CD4-positive, alpha-beta memory T cell (primary cell): ENCODE measurements at regions not wholly inside any gene's neighbourhood (a gene's known extent, or its start where the extent isn't known, plus 50 kb on each side); places are given as distances from the start of the nearest gene placed in this dataset.
"Not testable (repeated sequence)": the region's sequence is repeated elsewhere in the genome, so short reads cannot be mapped to it uniquely, and the experiment has no call there.

Source experiments
- CTCF ChIA-PET: fragments of 350-600 bp; sonication (Branson Sonifier 250); formaldehyde crosslinking; loops from one replicate; lab custom pipeline; 2021; ENCODE audit warnings: inconsistent platforms; ENCODE audit not compliant: partially characterized antibody; lab: Charles Lee
- POLR2A ChIA-PET: fragments of 350-600 bp; sonication (Branson Sonifier 250); formaldehyde crosslinking; loops from one replicate; lab custom pipeline; 2021; ENCODE audit not compliant: partially characterized antibody; lab: Charles Lee
- DNase-seq, 5 donors: peaks; one replicate each; pipeline versions ENCODE4 v3.0.0 to v3.0.0-alpha.2; 2020 to 2022; ENCODE audit warnings: mixed read lengths in 1 of 5
- H3K27ac ChIP-seq: one replicate; pipeline ENCODE4 v1.7.0; 2013; ENCODE audit warnings: low read depth, low read length
- H3K27me3 ChIP-seq: 2 replicates; pipeline ENCODE4 v1.7.0; 2013; ENCODE audit warnings: mild to moderate bottlenecking, low read length, moderate library complexity; ENCODE audit not compliant: insufficient read depth
- H3K36me3 ChIP-seq: 2 replicates; pipeline ENCODE4 v1.7.0; 2013; ENCODE audit warnings: mild to moderate bottlenecking, low read length, moderate library complexity; ENCODE audit not compliant: insufficient read depth
- H3K4me1 ChIP-seq: 2 replicates; pipeline ENCODE4 v1.7.0; 2013; ENCODE audit warnings: mild to moderate bottlenecking, low read length, moderate library complexity; ENCODE audit not compliant: insufficient read depth
- H3K4me3 ChIP-seq, 2 donors: one replicate each; pipeline ENCODE4 v1.7.0; 2013; ENCODE audit warnings: low read length in 2 of 2, mild to moderate bottlenecking in 1 of 2
- H3K9me3 ChIP-seq, 2 donors: one replicate each; pipeline ENCODE4 v1.7.0; 2013; ENCODE audit warnings: low read length in 2 of 2, control low read depth in 1 of 2; ENCODE audit not compliant: control insufficient read depth in 1 of 2
- H3K27ac Mint-ChIP-seq, 7 donors: one replicate each; pipeline ENCODE4 v1.8.0; 2020 to 2021; ENCODE audit warnings: mixed read lengths in 7 of 7, mild to moderate bottlenecking in 6 of 7, inconsistent platforms in 3 of 7, moderate library complexity in 3 of 7
- H3K27me3 Mint-ChIP-seq, 2 donors: one replicate each; pipeline ENCODE4 v1.8.0; 2020 to 2021; ENCODE audit warnings: mixed read lengths in 2 of 2
- H3K36me3 Mint-ChIP-seq, 2 donors: one replicate each; pipeline ENCODE4 v1.8.0; 2020 to 2021; ENCODE audit warnings: mixed read lengths in 2 of 2, inconsistent platforms in 1 of 2, mild to moderate bottlenecking in 1 of 2
- H3K4me1 Mint-ChIP-seq, 4 donors: one replicate each; pipeline ENCODE4 v1.8.0; 2020 to 2021; ENCODE audit warnings: mixed read lengths in 4 of 4, mild to moderate bottlenecking in 1 of 4
- H3K4me3 Mint-ChIP-seq, 8 donors: one replicate each; pipeline ENCODE4 v1.8.0; 2020 to 2021; ENCODE audit warnings: mixed read lengths in 8 of 8, mild to moderate bottlenecking in 7 of 8, moderate library complexity in 6 of 8, inconsistent platforms in 3 of 8
- H3K9me3 Mint-ChIP-seq, 8 donors: one replicate each; pipeline ENCODE4 v1.8.0; 2020 to 2021; ENCODE audit warnings: mixed read lengths in 8 of 8, mild to moderate bottlenecking in 5 of 8, inconsistent platforms in 3 of 8, moderate library complexity in 1 of 8
- intact Hi-C: fragments of 100-400 bp; cut with micrococcal nuclease; formaldehyde crosslinking; loops from one replicate; pipeline ENCODE4 v1.15.1; 2023

- Mint-ChIP-seq H3K4me3 (no peak overlapping the region), H3K36me3 (no peaks in the 10 kb centered on the region), H3K27me3 (no peaks in the 10 kb centered on the region), H3K27ac (no peak overlapping the region), H3K9me3 (peaks cover 2 to 18% (median 4%) of the 10 kb centered on the region in 8 donors), H3K4me1 (no peaks in the 10 kb centered on the region)
- Histone ChIP-seq H3K27ac (no peak overlapping the region), H3K36me3 (no peaks in the 10 kb centered on the region), H3K4me1 (no peaks in the 10 kb centered on the region), H3K4me3 (no peak overlapping the region), H3K9me3 (no peaks in the 10 kb centered on the region), H3K27me3 (no peaks in the 10 kb centered on the region)
- no peak for DNase-seq
- ChIA-PET CTCF (no interaction called here), POLR2A (no interaction called here)
- intact Hi-C loops = no loop called here
These were observed 1064.9 kb downstream of the NXPH1 start for GRCh38 chr7:9498303-9498702.

GRCh38 chr7:9502269-9502668 lies 1068.9 kb downstream of the NXPH1 start:
- Mint-ChIP-seq H3K9me3 (peaks cover 1 to 23% (median 3%) of the 10 kb centered on the region in 8 donors), H3K4me1 (no peaks in the 10 kb centered on the region)

GRCh38 chr7:9504678-9505077 lies 1071.3 kb downstream of the NXPH1 start:
- peaks cover 0 to 18% (median 2%) of the 10 kb centered on the region in 8 donors for H3K9me3 Mint-ChIP-seq
- intact Hi-C loops = no loop called here
- no peaks in the 10 kb centered on the region for H3K4me1 ChIP-seq
- H3K4me1 Mint-ChIP-seq = no peaks in the 10 kb centered on the region
- H3K36me3 Mint-ChIP-seq = no peaks in the 10 kb centered on the region
- H3K27me3 ChIP-seq = no peaks in the 10 kb centered on the region
- no peak overlapping the region for H3K27ac ChIP-seq
- H3K9me3 ChIP-seq = no peaks in the 10 kb centered on the region
- H3K4me3 Mint-ChIP-seq = no peak overlapping the region
- no peak for DNase-seq
- ChIA-PET CTCF (no interaction called here), POLR2A (no interaction called here)
- no peaks in the 10 kb centered on the region for H3K36me3 ChIP-seq
- no peak overlapping the region for H3K27ac Mint-ChIP-seq
- H3K4me3 ChIP-seq = no peak overlapping the region
- no peaks in the 10 kb centered on the region for H3K27me3 Mint-ChIP-seq

More at GRCh38 chr7:9502269-9502668, 1068.9 kb downstream of the NXPH1 start:
- H3K27me3 ChIP-seq = no peaks in the 10 kb centered on the region
- no peak overlapping the region for H3K27ac Mint-ChIP-seq
- no peaks in the 10 kb centered on the region for H3K27me3 Mint-ChIP-seq
- no peak overlapping the region for H3K4me3 ChIP-seq
- no peaks in the 10 kb centered on the region for H3K9me3 ChIP-seq
- CTCF ChIA-PET = no interaction called here
- no peaks in the 10 kb centered on the region for H3K36me3 Mint-ChIP-seq
- no peak overlapping the region for H3K27ac ChIP-seq
- no peaks in the 10 kb centered on the region for H3K4me1 ChIP-seq
- no peak overlapping the region for H3K4me3 Mint-ChIP-seq
- no peaks in the 10 kb centered on the region for H3K36me3 ChIP-seq
- POLR2A ChIA-PET = no interaction called here
- intact Hi-C loops = no loop called here
- no peak for DNase-seq

GRCh38 chr7:9505516-9505915 lies 1072.1 kb downstream of the NXPH1 start:
- H3K27ac ChIP-seq = no peak overlapping the region
- no peaks in the 10 kb centered on the region for H3K4me1 ChIP-seq
- Mint-ChIP-seq H3K9me3 (peaks cover 0 to 15% (median 2%) of the 10 kb centered on the region in 8 donors), H3K4me1 (no peaks in the 10 kb centered on the region), H3K27me3 (no peaks in the 10 kb centered on the region), H3K27ac (no peak overlapping the region), H3K36me3 (no peaks in the 10 kb centered on the region), H3K4me3 (no peak overlapping the region)
- intact Hi-C loops = no loop called here
- no peaks in the 10 kb centered on the region for H3K36me3 ChIP-seq
- POLR2A ChIA-PET = no interaction called here
- H3K27me3 ChIP-seq = no peaks in the 10 kb centered on the region
- CTCF ChIA-PET = no interaction called here
- H3K4me3 ChIP-seq = no peak overlapping the region
- H3K9me3 ChIP-seq = no peaks in the 10 kb centered on the region
- no peak for DNase-seq

- Histone ChIP-seq H3K9me3 (no peaks in the 10 kb centered on the region), H3K4me1 (no peaks in the 10 kb centered on the region), H3K27ac (no peak overlapping the region), H3K4me3 (no peak overlapping the region), H3K36me3 (no peaks in the 10 kb centered on the region), H3K27me3 (no peaks in the 10 kb centered on the region)
- Mint-ChIP-seq H3K9me3 (peaks cover 0 to 15% (median under 1%) of the 10 kb centered on the region in 8 donors), H3K4me1 (no peaks in the 10 kb centered on the region), H3K27ac (no peak overlapping the region), H3K36me3 (no peaks in the 10 kb centered on the region), H3K4me3 (no peak overlapping the region), H3K27me3 (no peaks in the 10 kb centered on the region)
- intact Hi-C loops = no loop called here
- ChIA-PET CTCF (no interaction called here), POLR2A (no interaction called here)
- no peak for DNase-seq
These were observed 1073.9 kb downstream of the NXPH1 start for GRCh38 chr7:9507290-9507689.

GRCh38 chr7:9516662-9517061 lies 1083.3 kb downstream of the NXPH1 start:
- intact Hi-C loops = no loop called here
- POLR2A ChIA-PET = no interaction called here

GRCh38 chr7:9523579-9523978 lies 1090.2 kb downstream of the NXPH1 start:
- CTCF ChIA-PET = no interaction called here
- Histone ChIP-seq H3K36me3 (no peaks in the 10 kb centered on the region), H3K27ac (no peak overlapping the region), H3K4me3 (no peak overlapping the region), H3K9me3 (no peaks in the 10 kb centered on the region), H3K27me3 (no peaks in the 10 kb centered on the region), H3K4me1 (no peaks in the 10 kb centered on the region)
- Mint-ChIP-seq H3K4me3 (no peak overlapping the region), H3K36me3 (no peaks in the 10 kb centered on the region), H3K27me3 (no peaks in the 10 kb centered on the region), H3K4me1 (no peaks in the 10 kb centered on the region), H3K9me3 (peaks cover 0 to 5% (median 2%) of the 10 kb centered on the region in 8 donors), H3K27ac (no peak overlapping the region)
- intact Hi-C loops = no loop called here
- no peak for DNase-seq
- POLR2A ChIA-PET = no interaction called here

More at GRCh38 chr7:9516662-9517061, 1083.3 kb downstream of the NXPH1 start:
- CTCF ChIA-PET = no interaction called here
- no peak overlapping the region for H3K27ac Mint-ChIP-seq
- peaks cover 0 to 14% (median 5%) of the 10 kb centered on the region in 8 donors for H3K9me3 Mint-ChIP-seq
- no peaks in the 10 kb centered on the region for H3K27me3 ChIP-seq
- no peak overlapping the region for H3K4me3 ChIP-seq
- no peaks in the 10 kb centered on the region for H3K4me1 ChIP-seq
- no peaks in the 10 kb centered on the region for H3K36me3 Mint-ChIP-seq
- H3K4me3 Mint-ChIP-seq = no peak overlapping the region
- DNase-seq = no peak
- no peaks in the 10 kb centered on the region for H3K4me1 Mint-ChIP-seq
- H3K9me3 ChIP-seq = no peaks in the 10 kb centered on the region
- H3K27me3 Mint-ChIP-seq = no peaks in the 10 kb centered on the region
- no peaks in the 10 kb centered on the region for H3K36me3 ChIP-seq
- H3K27ac ChIP-seq = no peak overlapping the region

- DNase-seq, H3K27me3 ChIP-seq, H3K27me3 Mint-ChIP-seq, H3K27ac ChIP-seq, H3K9me3 ChIP-seq, H3K36me3 Mint-ChIP-seq, H3K27ac Mint-ChIP-seq, CTCF ChIA-PET, H3K4me1 ChIP-seq, H3K4me3 Mint-ChIP-seq, POLR2A ChIA-PET, H3K36me3 ChIP-seq, H3K4me1 Mint-ChIP-seq, intact Hi-C loops, H3K4me3 ChIP-seq: not testable (repeated sequence)
- peaks cover 0 to 15% (median 3%) of the 10 kb centered on the region in 8 donors for H3K9me3 Mint-ChIP-seq
These were observed 1119.0 kb downstream of the NXPH1 start for GRCh38 chr7:9552431-9552830.
